Subcutaneous abdominal adipose tissue (tissue), 5 donors: ENCODE measurements at regions not wholly inside any gene's neighbourhood (a gene's known extent, or its start where the extent isn't known, plus 50 kb on each side); places are given as distances from the start of the nearest gene placed in this dataset.

ENCODE experiments used
- H3K27ac ChIP-seq: one replicate; pipeline ENCODE4 v1.7.0; 2013; ENCODE audit warnings: low read depth, mild to moderate bottlenecking, inconsistent platforms, low read length, moderate library complexity
- H3K27me3 ChIP-seq, 5 donors: one replicate each; pipeline ENCODE4 v1.7.0; 2013; ENCODE audit warnings: low read length in 5 of 5, inconsistent platforms in 1 of 5; ENCODE audit not compliant: control insufficient read depth in 5 of 5, insufficient read depth in 4 of 5
- H3K36me3 ChIP-seq, 5 donors: one replicate each; pipeline ENCODE4 v1.7.0; 2013; ENCODE audit warnings: low read length in 5 of 5; ENCODE audit not compliant: control insufficient read depth in 5 of 5, insufficient read depth in 5 of 5
- H3K4me1 ChIP-seq, 5 donors: one replicate each; pipeline ENCODE4 v1.7.0; 2013; ENCODE audit warnings: low read length in 5 of 5, mild to moderate bottlenecking in 3 of 5, moderate library complexity in 1 of 5; ENCODE audit not compliant: control insufficient read depth in 5 of 5, insufficient read depth in 5 of 5
- H3K4me3 ChIP-seq, 5 donors: one replicate each; pipeline ENCODE4 v1.7.0; 2013; ENCODE audit warnings: low read length in 5 of 5, low read depth in 1 of 5
- H3K9ac ChIP-seq, 5 donors: one replicate each; pipeline ENCODE4 v1.7.0; 2013; ENCODE audit warnings: low read length in 5 of 5, mild to moderate bottlenecking in 4 of 5, moderate library complexity in 3 of 5
- H3K9me3 ChIP-seq, 5 donors: one replicate each; pipeline ENCODE4 v1.7.0; 2013; ENCODE audit warnings: low read length in 5 of 5; ENCODE audit not compliant: control insufficient read depth in 5 of 5
- donor health status: healthy.
- donor health status: healthy.
- donor health status: healthy.
- donor health status: healthy.
- donor health status: healthy.

GRCh38 chr6:126447367-126447766 lies 107.5 kb downstream of the CENPW start:
- H3K27me3 ChIP-seq: no peaks in the 10 kb centered on the region
- H3K9me3 ChIP-seq: no peaks in the 10 kb centered on the region
- H3K27ac ChIP-seq: no peak overlapping the region
- no peak overlapping the region for H3K9ac ChIP-seq
- H3K36me3 ChIP-seq: no peaks in the 10 kb centered on the region
- no peaks in the 10 kb centered on the region for H3K4me1 ChIP-seq
- no peak overlapping the region for H3K4me3 ChIP-seq

GRCh38 chr6:126461045-126461444 lies 121.1 kb downstream of the CENPW start:
- Histone ChIP-seq H3K27ac (no peak overlapping the region), H3K9me3 (no peaks in the 10 kb centered on the region), H3K4me3 (no peak overlapping the region), H3K9ac (no peak overlapping the region), H3K27me3 (no peaks in the 10 kb centered on the region), H3K4me1 (no peaks in the 10 kb centered on the region), H3K36me3 (no peaks in the 10 kb centered on the region)

- Histone ChIP-seq H3K9me3 (no peaks in the 10 kb centered on the region), H3K27ac (no peak overlapping the region), H3K4me3 (no peak overlapping the region), H3K36me3 (no peaks in the 10 kb centered on the region), H3K27me3 (no peaks in the 10 kb centered on the region), H3K4me1 (no peaks in the 10 kb centered on the region), H3K9ac (no peak overlapping the region)
These were observed 124.3 kb downstream of the CENPW start for GRCh38 chr6:126464245-126464644.

- Histone ChIP-seq H3K4me1 (no peaks in the 10 kb centered on the region), H3K27ac (no peak overlapping the region), H3K9ac (no peak overlapping the region), H3K4me3 (no peak overlapping the region), H3K36me3 (no peaks in the 10 kb centered on the region), H3K9me3 (peaks cover 0 to 2% (median 0%) of the 10 kb centered on the region in 5 donors), H3K27me3 (no peaks in the 10 kb centered on the region)
These were observed 135.5 kb downstream of the CENPW start for GRCh38 chr6:126475449-126475848.

GRCh38 chr6:126477678-126478077 lies 137.8 kb downstream of the CENPW start:
- H3K27ac ChIP-seq: no peak overlapping the region
- H3K36me3 ChIP-seq: no peaks in the 10 kb centered on the region
- H3K27me3 ChIP-seq: no peaks in the 10 kb centered on the region
- H3K4me3 ChIP-seq: no peak overlapping the region
- H3K9me3 ChIP-seq: no peaks in the 10 kb centered on the region
- H3K4me1 ChIP-seq: no peaks in the 10 kb centered on the region
- no peak overlapping the region for H3K9ac ChIP-seq

GRCh38 chr6:126480268-126480667 lies 140.4 kb downstream of the CENPW start:
- H3K4me1 ChIP-seq: no peaks in the 10 kb centered on the region
- no peak overlapping the region for H3K27ac ChIP-seq
- H3K9ac ChIP-seq: no peak overlapping the region
- H3K27me3 ChIP-seq: no peaks in the 10 kb centered on the region
- no peaks in the 10 kb centered on the region for H3K36me3 ChIP-seq
- H3K4me3 ChIP-seq: no peak overlapping the region
- no peaks in the 10 kb centered on the region for H3K9me3 ChIP-seq

GRCh38 chr6:126481319-126481718 lies 141.4 kb downstream of the CENPW start:
- H3K4me3 ChIP-seq: no peak overlapping the region
- no peaks in the 10 kb centered on the region for H3K9me3 ChIP-seq
- no peak overlapping the region for H3K9ac ChIP-seq
- no peaks in the 10 kb centered on the region for H3K4me1 ChIP-seq
- H3K27me3 ChIP-seq: no peaks in the 10 kb centered on the region
- H3K36me3 ChIP-seq: no peaks in the 10 kb centered on the region
- no peak overlapping the region for H3K27ac ChIP-seq

GRCh38 chr6:126504792-126505191 lies 164.9 kb downstream of the CENPW start:
- peaks cover 0 to 6% (median 0%) of the 10 kb centered on the region in 5 donors for H3K9me3 ChIP-seq
- H3K9ac ChIP-seq: no peak overlapping the region
- H3K27me3 ChIP-seq: no peaks in the 10 kb centered on the region
- H3K4me3 ChIP-seq: no peak overlapping the region
- no peak overlapping the region for H3K27ac ChIP-seq
- no peaks in the 10 kb centered on the region for H3K4me1 ChIP-seq
- no peaks in the 10 kb centered on the region for H3K36me3 ChIP-seq

- Histone ChIP-seq H3K9ac (no peak overlapping the region), H3K9me3 (peaks cover 0 to 3% (median 0%) of the 10 kb centered on the region in 5 donors), H3K27me3 (no peaks in the 10 kb centered on the region), H3K36me3 (no peaks in the 10 kb centered on the region), H3K4me3 (no peak overlapping the region), H3K4me1 (no peaks in the 10 kb centered on the region), H3K27ac (no peak overlapping the region)
These were observed 173.3 kb downstream of the CENPW start for GRCh38 chr6:126513198-126513597.

GRCh38 chr6:126516411-126516810 lies 176.5 kb downstream of the CENPW start:
- Histone ChIP-seq H3K4me3 (no peak overlapping the region), H3K9me3 (peaks cover 0 to 7% (median 2%) of the 10 kb centered on the region in 5 donors), H3K27me3 (no peaks in the 10 kb centered on the region), H3K9ac (no peak overlapping the region), H3K4me1 (no peaks in the 10 kb centered on the region), H3K27ac (no peak overlapping the region), H3K36me3 (no peaks in the 10 kb centered on the region)

- Histone ChIP-seq H3K4me1 (no peaks in the 10 kb centered on the region), H3K4me3 (no peak overlapping the region), H3K27ac (no peak overlapping the region), H3K27me3 (no peaks in the 10 kb centered on the region), H3K9me3 (peaks cover 0 to 3% (median 0%) of the 10 kb centered on the region in 5 donors), H3K9ac (no peak overlapping the region), H3K36me3 (no peaks in the 10 kb centered on the region)
These were observed 185.0 kb downstream of the CENPW start for GRCh38 chr6:126524811-126525326.
